GM18909 (cell line): ENCODE measurements at regions not wholly inside any gene's neighbourhood (a gene's known extent, or its start where the extent isn't known, plus 50 kb on each side); places are given as distances from the start of the nearest gene placed in this dataset.

Experiments used
- ATAC-seq: cut with Tn5 transposase; IDR thresholded peaks from one replicate; pipeline ENCODE4 v1.9.1; 2021; ENCODE audit warnings: mild to moderate bottlenecking; ENCODE audit not compliant: unreplicated experiment, poor library complexity

GRCh38 chr13:87868731-87869130 is 197.6 kb downstream of the SLITRK5 start:
- no peak for ATAC-seq

- no peak for ATAC-seq
Observed at GRCh38 chr13:87872813-87873212, 201.6 kb downstream of the SLITRK5 start.

GRCh38 chr13:87877477-87877876 is 206.3 kb downstream of the SLITRK5 start:
- no peak for ATAC-seq

GRCh38 chr13:87878706-87879105 is 207.5 kb downstream of the SLITRK5 start:
- no peak for ATAC-seq

- ATAC-seq = no peak
Observed at GRCh38 chr13:87884884-87885283, 213.7 kb downstream of the SLITRK5 start.

GRCh38 chr13:87887459-87888123 is 216.4 kb downstream of the SLITRK5 start:
- no peak for ATAC-seq

GRCh38 chr13:87889254-87889653 is 218.1 kb downstream of the SLITRK5 start:
- no peak for ATAC-seq

GRCh38 chr13:87893186-87893585 is 222.0 kb downstream of the SLITRK5 start:
- no peak for ATAC-seq

- no peak for ATAC-seq
Observed at GRCh38 chr13:87894059-87894458, 222.9 kb downstream of the SLITRK5 start.

GRCh38 chr13:87903553-87903952 is 232.4 kb downstream of the SLITRK5 start:
- no peak for ATAC-seq

- ATAC-seq = no peak
Observed at GRCh38 chr13:87906411-87906810, 235.2 kb downstream of the SLITRK5 start.

- no peak for ATAC-seq
Observed at GRCh38 chr13:87907202-87907601, 236.0 kb downstream of the SLITRK5 start.

GRCh38 chr13:87919956-87920355 is 248.8 kb downstream of the SLITRK5 start:
- no peak for ATAC-seq

- ATAC-seq = no peak
Observed at GRCh38 chr13:87923753-87924152, 252.6 kb downstream of the SLITRK5 start.

- no peak for ATAC-seq
Observed at GRCh38 chr13:87925006-87925405, 253.8 kb downstream of the SLITRK5 start.

- no peak for ATAC-seq
Observed at GRCh38 chr13:87940776-87941175, 269.6 kb downstream of the SLITRK5 start.

- ATAC-seq = no peak
Observed at GRCh38 chr13:87941226-87941625, 270.1 kb downstream of the SLITRK5 start.

- no peak for ATAC-seq
Observed at GRCh38 chr13:87942205-87942604, 271.0 kb downstream of the SLITRK5 start.

GRCh38 chr13:87944038-87944437 is 272.9 kb downstream of the SLITRK5 start:
- no peak for ATAC-seq

- no peak for ATAC-seq
Observed at GRCh38 chr13:87952377-87952776, 281.2 kb downstream of the SLITRK5 start.

GRCh38 chr13:87953381-87953780 is 282.2 kb downstream of the SLITRK5 start:
- ATAC-seq = no peak

GRCh38 chr13:87954091-87954490 is 282.9 kb downstream of the SLITRK5 start:
- no peak for ATAC-seq

- no peak for ATAC-seq
Observed at GRCh38 chr13:87961546-87961945, 290.4 kb downstream of the SLITRK5 start.
